Inflammatory macrophage treated with lipopolysaccharide for 1 hour (primary cell): ENCODE measurements at regions not wholly inside any gene's neighbourhood (a gene's known extent, or its start where the extent isn't known, plus 50 kb on each side); places are given as distances from the start of the nearest gene placed in this dataset.
"Not testable (repeated sequence)": the region's sequence is repeated elsewhere in the genome, so short reads cannot be mapped to it uniquely, and the experiment has no call there.

Experiments used
- DNase-seq, 2 donors: peaks; one replicate each; pipeline ENCODE4 v3.0.0-alpha.2; 2020 to 2022

GRCh38 chr16:75780669-75781068, 54.4 kb upstream of the CPHXL start:
- DNase-seq, result no peak

DNA sequence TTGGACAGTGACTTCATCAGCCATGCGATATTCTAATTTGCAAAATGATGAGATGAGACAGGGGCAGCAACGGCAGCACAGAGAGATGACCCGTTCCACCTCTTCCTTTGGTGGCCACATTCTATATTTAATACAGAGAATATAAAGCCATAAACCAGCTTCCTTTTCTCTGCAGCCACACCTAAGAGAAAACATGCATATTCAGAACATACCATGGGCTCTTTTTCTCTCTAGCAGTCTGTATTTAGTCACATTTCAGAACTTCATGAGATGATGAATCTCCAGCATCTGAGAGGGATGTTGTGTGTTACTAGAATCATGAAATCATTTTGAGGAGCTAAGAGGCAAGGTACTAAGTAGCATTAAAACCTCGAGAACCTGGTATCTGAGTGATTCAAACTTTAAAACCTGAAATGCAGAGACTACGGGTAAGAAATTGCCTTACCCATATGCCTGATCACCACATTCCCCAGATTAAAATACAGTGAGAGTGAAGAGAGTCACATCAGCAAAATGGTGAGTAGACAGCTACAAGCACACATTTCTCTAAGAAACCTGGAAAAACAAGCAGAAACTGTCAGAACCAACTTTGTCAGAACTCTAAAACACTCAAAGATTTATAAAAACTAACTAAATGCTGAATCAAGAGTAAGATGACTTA, 55.5 kb upstream of the CPHXL start:
- DNase-seq, result no peak

GRCh38 chr16:75787440-75787839, 61.1 kb upstream of the CPHXL start:
- DNase-seq, result no peak

DNA sequence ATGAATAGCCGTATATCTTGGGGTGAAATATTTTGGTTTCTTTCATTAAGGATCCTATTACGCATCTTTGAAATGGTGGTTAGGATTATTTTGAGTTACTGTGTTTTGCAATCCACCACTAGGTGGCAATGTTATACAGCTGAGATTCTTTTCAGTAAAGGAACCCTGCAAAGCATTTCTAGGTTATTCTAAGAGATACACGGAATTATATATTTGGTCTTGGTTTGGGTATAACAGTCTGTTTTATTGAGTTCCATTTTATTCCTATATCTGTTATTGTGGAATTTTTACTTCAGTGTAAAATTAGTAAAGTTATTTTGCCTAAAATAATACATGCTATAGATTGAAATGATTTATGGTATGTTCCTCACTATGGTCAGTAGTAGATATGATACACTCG, 62.9 kb upstream of the CPHXL start:
- DNase-seq, result peak; percentile 33 to 80

DNA sequence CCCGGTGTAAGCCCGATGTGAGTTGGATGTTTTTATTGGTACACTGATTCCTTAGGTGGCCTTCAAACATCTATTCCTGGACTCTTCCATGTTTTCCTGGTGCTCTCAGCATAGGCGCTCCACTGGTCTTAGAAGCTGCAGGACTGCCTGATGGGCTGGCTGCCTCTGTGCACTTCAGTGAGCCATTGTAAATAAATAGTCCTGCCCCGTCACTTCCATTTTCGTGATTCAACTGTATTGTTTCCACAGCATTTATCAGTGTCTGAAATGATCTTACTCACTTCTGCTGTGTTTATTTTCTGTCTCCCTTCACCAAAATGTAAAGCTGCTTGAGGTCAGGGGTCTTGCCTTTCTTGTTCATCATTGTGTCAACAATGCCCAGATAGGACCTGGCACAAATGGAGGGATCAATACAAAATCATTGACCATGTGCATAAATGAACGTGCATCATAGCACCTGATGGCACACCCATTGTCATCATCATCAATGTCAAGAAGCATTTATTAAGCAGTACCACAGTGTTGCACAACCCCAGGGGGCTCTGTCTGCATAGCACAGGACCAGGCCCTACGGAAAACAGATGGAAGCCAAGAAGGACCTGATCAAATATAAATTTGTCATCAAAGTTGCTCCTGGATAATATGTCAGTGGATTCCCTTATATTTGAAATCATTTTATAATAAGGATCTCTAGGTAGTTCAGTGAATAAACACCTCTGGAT, 66.6 kb upstream of the CPHXL start:
- no peak for DNase-seq

GRCh38 chr16:75793641-75794040, 67.4 kb upstream of the CPHXL start:
- no peak for DNase-seq

DNA sequence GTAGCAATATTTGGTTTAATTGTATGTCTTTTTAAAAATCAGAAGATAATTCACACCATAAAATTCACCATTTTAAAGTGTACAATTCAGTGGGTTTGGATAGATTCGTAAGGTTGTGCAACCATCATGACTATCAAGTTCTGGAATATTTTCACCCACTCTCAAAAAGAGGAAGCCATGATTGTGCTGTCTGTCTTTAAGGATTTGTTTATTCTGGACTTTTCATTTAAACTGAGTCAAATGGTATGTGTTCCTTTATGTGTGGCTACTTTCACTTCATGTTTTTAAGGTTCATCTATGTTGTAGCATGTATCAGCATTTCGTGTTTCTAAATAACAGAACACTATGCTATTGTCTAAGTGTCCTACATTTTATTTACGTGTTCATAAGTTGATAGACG, 68.1 kb upstream of the CPHXL start:
- DNase-seq, result peak; percentile 66 to 86

DNA sequence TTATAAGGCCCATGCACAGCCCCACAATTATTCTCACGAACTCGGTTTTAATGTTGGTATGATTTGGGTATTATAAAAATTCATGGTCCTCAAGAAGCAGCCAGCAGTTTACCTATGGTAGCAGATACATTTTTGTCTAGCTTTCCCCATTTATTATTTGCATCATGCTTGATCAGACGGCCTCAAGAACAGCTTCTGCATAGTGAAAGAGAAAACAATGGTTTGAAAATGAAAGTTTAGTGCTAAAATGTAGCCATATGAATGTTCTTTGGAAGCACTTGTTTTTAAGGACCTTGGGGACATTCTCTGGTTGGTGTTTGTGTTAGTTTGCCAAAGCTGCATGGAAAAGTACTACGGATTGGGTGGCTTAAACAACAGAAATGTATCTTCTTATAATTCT, 72.4 kb upstream of the CPHXL start:
- DNase-seq, result no peak

DNA sequence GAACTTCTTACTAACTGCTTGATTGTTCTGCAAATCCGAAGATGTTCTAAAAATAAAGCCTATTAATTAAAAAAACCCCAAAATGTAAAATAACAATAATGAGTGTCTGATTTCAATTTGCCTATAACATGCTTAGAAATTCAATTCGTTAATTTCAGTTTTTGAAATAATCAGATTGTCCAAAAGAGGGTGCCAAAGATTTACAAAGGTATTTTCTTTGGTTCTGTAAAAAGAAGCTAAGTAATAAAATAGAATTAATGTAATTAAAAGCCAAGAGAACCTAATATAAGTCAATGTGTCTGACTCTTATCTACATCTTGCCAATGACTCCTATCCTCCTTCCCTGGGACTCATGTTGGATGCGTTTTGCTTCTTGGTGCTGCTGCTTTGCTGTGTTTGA, 75.0 kb upstream of the CPHXL start:
- DNase-seq, result no peak

- no peak for DNase-seq
Measured at GRCh38 chr16:75803753-75804152, 77.5 kb upstream of the CPHXL start.

DNA sequence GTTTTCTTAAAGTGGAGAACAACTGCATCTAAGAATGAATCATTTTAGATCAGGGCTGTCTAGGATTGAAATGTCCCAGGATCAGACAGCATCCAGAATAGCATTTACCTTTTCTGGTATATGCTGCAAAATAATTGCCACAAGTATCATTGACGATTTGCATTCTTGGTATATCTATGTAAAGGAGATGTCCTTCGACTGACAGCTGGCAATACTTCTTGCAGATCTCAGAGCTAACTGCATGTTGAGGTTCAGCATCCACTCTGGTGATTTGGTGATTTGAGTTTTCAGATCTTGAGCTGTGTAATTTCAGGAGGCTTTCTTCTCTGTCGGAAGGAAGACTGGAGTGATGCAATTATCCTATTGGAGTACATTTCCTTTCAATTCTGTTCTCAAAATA, 78.1 kb upstream of the CPHXL start:
- DNase-seq, result no peak

DNA sequence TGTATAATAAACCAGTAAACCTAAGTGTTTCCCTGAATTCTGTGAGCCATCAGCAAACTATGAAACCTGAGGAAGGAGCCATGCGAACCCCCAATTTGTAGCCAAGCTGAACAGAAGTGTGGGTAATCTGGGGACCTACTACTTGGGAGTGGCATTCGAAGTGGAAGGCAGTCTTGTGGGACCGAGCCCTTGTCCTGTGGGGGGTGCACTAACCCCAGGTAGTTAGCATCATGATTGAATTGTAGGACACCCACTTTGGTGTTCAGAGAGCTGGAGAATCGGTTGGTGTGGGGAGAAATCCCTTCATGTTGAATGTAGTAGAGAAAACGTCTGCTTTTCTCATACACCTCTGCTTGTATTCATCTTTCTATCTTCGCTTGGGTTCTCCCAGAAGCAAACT, 79.7 kb upstream of the CPHXL start:
- no peak for DNase-seq

GRCh38 chr16:75806487-75806886, 80.2 kb upstream of the CPHXL start:
- no peak for DNase-seq

DNA sequence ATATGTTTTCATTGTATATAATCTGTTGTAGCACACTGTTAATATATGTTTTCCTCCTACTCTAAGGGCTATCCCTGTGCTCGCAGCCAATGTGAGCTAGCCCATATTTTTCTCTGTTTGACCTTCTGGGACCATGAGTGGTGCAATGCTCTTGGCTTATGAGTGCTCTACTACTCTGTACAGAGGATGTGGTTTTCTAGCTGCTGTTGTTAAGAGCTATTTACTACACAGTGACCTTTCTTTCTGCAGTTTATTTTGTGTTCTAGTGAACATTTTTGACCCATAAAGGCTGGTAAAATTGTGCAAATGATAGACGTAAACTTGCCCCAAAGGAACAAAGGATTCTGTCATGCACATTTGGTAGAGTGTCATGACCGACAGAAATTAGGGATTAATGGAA, 84.1 kb upstream of the CPHXL start:
- DNase-seq, result no peak

DNA sequence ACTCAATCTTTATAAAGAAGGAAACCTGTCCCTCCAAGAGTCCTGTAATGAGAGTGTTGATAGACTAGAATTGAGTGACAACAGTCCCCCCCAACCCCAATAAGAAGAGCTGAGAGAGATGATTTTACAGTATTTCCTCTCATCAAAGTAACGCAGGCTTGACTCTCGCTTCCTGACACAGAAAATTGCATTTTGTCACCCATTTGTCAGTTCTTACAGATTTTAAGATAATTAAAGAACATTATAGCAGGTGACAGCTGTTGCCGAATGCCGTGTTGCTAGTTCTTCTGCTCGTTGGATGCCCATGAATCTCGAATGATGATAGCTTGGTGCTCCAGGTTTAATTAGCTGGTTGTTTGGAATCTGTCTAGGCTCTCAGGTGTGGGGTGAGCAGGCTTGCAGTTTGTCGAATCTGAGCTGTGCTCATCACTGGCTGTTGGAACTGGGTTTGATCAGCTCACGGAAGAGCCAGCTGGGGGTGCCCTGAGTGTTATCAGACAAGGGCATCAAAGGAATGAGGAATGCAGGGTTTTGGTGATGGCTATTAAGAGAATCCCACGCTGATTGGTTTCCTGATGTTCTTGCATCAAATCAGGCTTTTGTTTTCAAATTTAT, 84.8 kb upstream of the CPHXL start:
- DNase-seq, result no peak

DNA sequence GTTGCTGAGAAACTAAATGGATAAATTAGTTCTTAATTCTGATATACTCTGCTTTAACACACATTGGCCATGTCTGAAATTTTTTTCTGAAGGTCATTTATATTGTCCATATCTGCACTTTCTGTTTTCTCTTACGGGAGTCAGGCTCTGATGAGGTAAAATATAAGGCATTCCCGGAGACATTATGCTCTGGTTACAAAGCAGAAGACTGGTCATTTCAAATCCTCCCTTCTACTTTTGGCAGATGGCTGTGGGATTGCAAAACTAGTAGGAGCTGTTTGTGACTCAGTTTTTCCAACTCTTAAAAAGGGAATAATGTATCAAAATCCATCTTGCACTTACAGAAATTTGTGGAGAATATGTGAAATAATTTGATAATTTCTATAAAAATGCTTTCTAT, 92.2 kb upstream of the CPHXL start:
- no peak for DNase-seq

- DNase-seq, result no peak
Measured at GRCh38 chr16:75820672-75821071, 94.4 kb upstream of the CPHXL start.

DNA sequence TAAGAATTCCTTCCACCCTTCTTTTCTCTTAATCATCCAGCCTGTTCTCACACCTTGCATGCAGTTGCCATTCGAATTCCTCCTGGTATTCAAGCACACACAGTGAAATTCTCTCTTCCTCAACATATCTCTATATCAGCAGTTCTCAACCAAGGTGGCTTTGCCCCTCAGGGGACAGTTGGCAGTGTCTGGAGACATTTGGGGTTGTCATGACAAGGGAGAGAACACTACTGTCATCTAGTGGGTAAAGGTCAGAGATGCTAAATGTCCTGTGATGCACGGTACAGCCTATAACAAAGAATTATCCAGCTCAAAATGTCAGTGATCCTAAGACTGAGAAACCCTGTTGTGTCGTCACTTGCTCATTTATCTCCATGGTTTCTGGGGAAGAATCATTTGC, 94.8 kb upstream of the CPHXL start:
- DNase-seq, result no peak

DNA sequence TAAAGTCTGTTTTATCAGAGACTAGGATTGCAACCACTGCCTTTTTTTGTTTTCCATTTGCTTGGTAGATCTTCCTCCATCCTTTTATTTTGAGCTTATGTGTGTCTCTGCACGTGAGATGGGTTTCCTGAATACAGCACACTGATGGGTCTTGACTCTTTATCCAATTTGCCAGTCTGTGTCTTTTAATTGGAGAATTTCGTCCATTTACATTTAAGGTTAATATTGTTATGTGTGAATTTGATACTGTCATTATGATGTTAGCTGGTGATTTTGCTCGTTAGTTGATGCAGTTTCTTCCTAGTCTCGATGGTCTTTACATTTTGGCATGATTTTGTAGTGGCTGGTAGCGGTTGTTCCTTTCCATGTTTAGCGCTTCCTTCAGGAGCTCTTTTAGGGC, 99.5 kb upstream of the CPHXL start:
- DNase-seq, result not testable (repeated sequence)

- DNase-seq, result not testable (repeated sequence)
Measured at GRCh38 chr16:75827372-75828038, 101.2 kb upstream of the CPHXL start.

- DNase-seq, result not testable (repeated sequence)
Measured at GRCh38 chr16:75833385-75833784, 107.1 kb upstream of the CPHXL start.

DNA sequence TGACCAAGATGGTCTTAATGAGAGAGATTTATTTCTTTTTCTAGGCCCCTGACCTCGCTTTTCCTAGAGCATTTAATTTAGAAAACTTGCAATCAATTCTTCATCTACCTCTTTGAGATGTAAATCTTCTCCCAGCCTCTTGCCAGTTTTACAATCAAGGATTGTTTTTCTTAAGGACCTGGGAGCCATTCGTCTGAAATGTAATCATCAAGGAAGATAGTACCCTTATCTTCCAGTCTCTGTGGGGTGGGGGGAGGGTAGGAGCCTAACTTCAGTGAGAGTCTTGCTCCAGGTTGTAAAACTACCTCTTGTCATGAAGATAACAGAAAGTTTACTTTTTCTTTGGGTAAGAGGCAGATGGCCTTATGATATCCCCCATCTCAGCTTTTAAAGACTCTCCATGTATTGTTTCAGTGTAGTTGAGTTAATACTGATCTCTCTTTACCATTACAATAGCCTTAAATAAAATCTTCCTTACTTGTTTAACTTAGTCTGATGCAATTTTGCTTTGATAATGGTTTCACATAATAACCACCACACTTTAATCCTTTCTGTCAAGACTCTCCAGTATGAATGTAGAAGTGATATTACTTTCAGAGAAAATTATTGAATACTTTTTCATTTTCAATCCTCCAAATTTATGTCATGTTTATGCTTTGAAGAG, 110.2 kb upstream of the CPHXL start:
- DNase-seq, result no peak

GRCh38 chr16:75837264-75837663, 111.0 kb upstream of the CPHXL start:
- no peak for DNase-seq
